Activated CD4-positive, alpha-beta memory T cell treated with anti-CD3 and anti-CD28 coated beads, Interleukin-2, amount 10 ng/mL, durations not matched to agents 7 days and 5 days (primary cell): ENCODE measurements at regions not wholly inside any gene's neighbourhood (a gene's known extent, or its start where the extent isn't known, plus 50 kb on each side); places are given as distances from the start of the nearest gene placed in this dataset.
"Not testable (repeated sequence)": the region's sequence is repeated elsewhere in the genome, so short reads cannot be mapped to it uniquely, and the experiment has no call there.

Experiments used
- CTCF ChIA-PET: fragments of 350-600 bp; sonication (Branson Sonifier 250); formaldehyde crosslinking; loops from one replicate; lab custom pipeline; 2021; ENCODE audit warnings: antibody characterized with exemption, inconsistent platforms; lab: Charles Lee
- POLR2A ChIA-PET: fragments of 350-600 bp; sonication (Branson Sonifier 250); formaldehyde crosslinking; loops from one replicate; lab custom pipeline; 2021; ENCODE audit warnings: antibody characterized with exemption; lab: Charles Lee
- DNase-seq: peaks from one replicate; pipeline ENCODE4 v3.0.0-alpha.2; 2020
- H3K27ac Mint-ChIP-seq: one replicate; pipeline ENCODE4 v1.8.0; 2021; ENCODE audit warnings: mild to moderate bottlenecking, mixed read lengths
- H3K27me3 Mint-ChIP-seq: one replicate; pipeline ENCODE4 v1.8.0; 2021; ENCODE audit warnings: mixed read lengths
- H3K36me3 Mint-ChIP-seq: one replicate; pipeline ENCODE4 v1.8.0; 2021; ENCODE audit warnings: low read depth, mixed read lengths
- H3K4me1 Mint-ChIP-seq: one replicate; pipeline ENCODE4 v1.8.0; 2021; ENCODE audit warnings: mixed read lengths
- H3K4me3 Mint-ChIP-seq: one replicate; pipeline ENCODE4 v1.8.0; 2021; ENCODE audit warnings: mild to moderate bottlenecking, mixed read lengths
- H3K9me3 Mint-ChIP-seq: one replicate; pipeline ENCODE4 v1.8.0; 2021; ENCODE audit warnings: mixed read lengths

DNA sequence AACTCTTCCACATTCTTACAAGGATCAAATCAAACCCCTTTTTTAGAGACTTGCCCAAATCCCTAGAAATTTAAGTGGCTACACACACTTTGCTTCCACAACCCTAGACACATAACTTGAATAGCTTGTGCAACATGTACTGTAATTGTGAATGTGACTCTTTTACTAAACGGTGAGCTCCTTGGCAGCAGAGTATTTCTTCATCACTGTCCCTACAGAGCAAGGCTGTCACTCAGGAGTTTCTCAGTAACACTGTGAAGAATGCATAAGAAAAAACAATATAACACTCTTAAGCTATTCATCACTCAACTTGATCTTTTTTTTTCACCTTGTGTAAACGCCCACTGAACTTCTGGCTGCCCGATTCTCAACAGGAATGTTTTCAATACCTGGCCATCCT is 53.8 kb upstream of the ADAMTS18 start:
- no peaks in the 10 kb centered on the region for H3K4me1 Mint-ChIP-seq
- ChIA-PET POLR2A (no interaction called here), CTCF (no interaction called here)
- DNase-seq: no peak
- peaks cover 2% of the 10 kb centered on the region for H3K9me3 Mint-ChIP-seq
- H3K27me3 Mint-ChIP-seq: no peaks in the 10 kb centered on the region
- H3K36me3 Mint-ChIP-seq: no peaks in the 10 kb centered on the region
- H3K4me3 Mint-ChIP-seq: no peak overlapping the region
- no peak overlapping the region for H3K27ac Mint-ChIP-seq

DNA sequence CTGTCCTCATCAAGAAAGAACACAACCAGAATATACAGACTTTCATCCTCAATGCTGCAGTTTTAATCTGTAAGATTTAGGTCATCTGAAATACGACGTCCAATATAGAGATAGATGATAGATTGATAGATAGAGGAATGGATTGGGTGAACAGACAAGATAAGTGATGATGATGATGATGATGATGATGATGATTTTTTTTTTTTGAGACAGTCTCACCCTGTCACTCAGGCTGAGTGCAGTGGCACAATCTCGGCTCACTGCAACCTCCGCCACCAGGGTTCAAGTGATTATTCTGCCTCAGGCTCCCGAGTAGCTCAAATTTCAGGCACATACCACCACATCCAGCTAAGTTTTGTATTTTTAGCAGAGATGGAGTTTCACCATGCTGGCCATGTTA is 56.3 kb upstream of the ADAMTS18 start:
- Mint-ChIP-seq H3K9me3 (peaks cover under 1% of the 10 kb centered on the region), H3K4me3 (no peak overlapping the region), H3K36me3 (no peaks in the 10 kb centered on the region), H3K4me1 (no peaks in the 10 kb centered on the region), H3K27ac (no peak overlapping the region), H3K27me3 (no peaks in the 10 kb centered on the region)
- ChIA-PET CTCF (no interaction called here), POLR2A (no interaction called here)
- DNase-seq: no peak

- Mint-ChIP-seq H3K36me3 (no peaks in the 10 kb centered on the region), H3K27me3 (no peaks in the 10 kb centered on the region), H3K9me3 (no peaks in the 10 kb centered on the region), H3K27ac (no peak overlapping the region), H3K4me3 (no peak overlapping the region), H3K4me1 (no peaks in the 10 kb centered on the region)
- no peak for DNase-seq
- POLR2A ChIA-PET: no interaction called here
- CTCF ChIA-PET: no interaction called here
These were observed 62.1 kb upstream of the ADAMTS18 start for GRCh38 chr16:77496934-77497333.

GRCh38 chr16:77499373-77500285 is 64.8 kb upstream of the ADAMTS18 start:
- no peak for DNase-seq
- H3K4me1 Mint-ChIP-seq: no peaks in the 10 kb centered on the region
- no peak overlapping the region for H3K27ac Mint-ChIP-seq
- peaks cover 2% of the 10 kb centered on the region for H3K27me3 Mint-ChIP-seq
- CTCF ChIA-PET: no interaction called here
- no peaks in the 10 kb centered on the region for H3K36me3 Mint-ChIP-seq
- POLR2A ChIA-PET: no interaction called here
- H3K4me3 Mint-ChIP-seq: no peak overlapping the region
- no peaks in the 10 kb centered on the region for H3K9me3 Mint-ChIP-seq

DNA sequence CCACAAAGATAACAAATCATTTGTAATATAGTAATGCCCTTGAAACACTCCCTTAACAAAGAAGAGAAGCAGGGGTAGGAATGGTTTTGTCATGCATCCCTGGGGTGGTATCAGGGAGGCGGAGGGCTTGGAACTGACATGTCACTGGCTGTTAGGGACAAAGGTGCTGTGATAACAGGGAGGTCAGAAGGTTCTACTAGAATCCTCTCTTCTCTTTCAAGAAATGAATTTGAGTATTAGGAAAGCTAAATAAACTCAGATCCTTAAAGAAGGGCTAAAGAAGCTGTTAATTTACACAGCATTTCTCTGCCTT is 65.4 kb upstream of the ADAMTS18 start:
- Mint-ChIP-seq H3K36me3 (no peaks in the 10 kb centered on the region), H3K9me3 (no peaks in the 10 kb centered on the region), H3K27ac (no peak overlapping the region), H3K4me1 (no peaks in the 10 kb centered on the region), H3K4me3 (no peak overlapping the region), H3K27me3 (peaks cover 2% of the 10 kb centered on the region)
- CTCF ChIA-PET: no interaction called here
- DNase-seq: no peak
- POLR2A ChIA-PET: no interaction called here

- no peak overlapping the region for H3K4me3 Mint-ChIP-seq
- ChIA-PET CTCF (no interaction called here), POLR2A (no interaction called here)
- peaks cover 2% of the 10 kb centered on the region for H3K27me3 Mint-ChIP-seq
- H3K4me1 Mint-ChIP-seq: no peaks in the 10 kb centered on the region
- no peaks in the 10 kb centered on the region for H3K9me3 Mint-ChIP-seq
- H3K36me3 Mint-ChIP-seq: no peaks in the 10 kb centered on the region
- DNase-seq: no peak
- H3K27ac Mint-ChIP-seq: no peak overlapping the region
These were observed 66.3 kb upstream of the ADAMTS18 start for GRCh38 chr16:77500934-77501664.

DNA sequence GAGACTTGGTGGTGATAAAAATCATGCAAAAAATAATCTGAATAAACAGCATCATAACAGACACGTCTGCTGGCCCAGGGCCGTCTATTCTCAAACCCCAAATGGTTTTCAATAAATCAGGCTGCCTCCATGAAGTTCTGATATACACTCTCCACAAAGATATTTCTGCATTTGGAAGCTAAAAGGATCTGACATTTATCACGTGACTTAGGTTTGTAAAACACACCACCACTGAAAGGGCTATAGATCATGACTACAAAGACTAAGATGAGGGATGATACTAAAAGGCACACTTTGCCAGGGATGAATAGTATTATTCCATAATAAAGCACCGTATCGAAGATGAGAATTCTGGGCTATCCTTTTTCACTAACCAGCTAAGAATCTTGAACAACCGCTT is 67.6 kb upstream of the ADAMTS18 start:
- Mint-ChIP-seq H3K9me3 (no peaks in the 10 kb centered on the region), H3K27ac (no peak overlapping the region), H3K4me1 (no peaks in the 10 kb centered on the region), H3K27me3 (peaks cover 2% of the 10 kb centered on the region), H3K4me3 (no peak overlapping the region), H3K36me3 (no peaks in the 10 kb centered on the region)
- ChIA-PET POLR2A (no interaction called here), CTCF (no interaction called here)
- no peak for DNase-seq

DNA sequence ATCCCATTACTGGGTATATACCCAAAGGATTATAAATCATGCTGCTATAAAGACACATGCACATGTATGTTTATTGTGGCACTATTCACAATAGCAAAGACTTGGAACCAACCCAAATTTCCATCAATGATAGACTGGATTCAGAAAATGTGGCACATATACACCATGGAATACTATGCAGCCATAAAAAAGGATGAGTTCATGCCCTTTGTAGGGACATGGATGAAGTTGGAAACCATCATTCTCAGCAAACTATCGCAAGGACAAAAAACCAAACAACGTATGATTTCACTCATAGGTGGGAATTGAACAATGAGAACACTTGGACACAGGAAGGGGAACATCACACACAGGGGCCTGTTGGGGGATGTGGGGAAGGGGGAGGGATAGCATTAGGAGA is 71.7 kb upstream of the ADAMTS18 start:
- H3K4me3 Mint-ChIP-seq, POLR2A ChIA-PET, CTCF ChIA-PET, H3K4me1 Mint-ChIP-seq, H3K36me3 Mint-ChIP-seq, H3K9me3 Mint-ChIP-seq, DNase-seq, H3K27me3 Mint-ChIP-seq, H3K27ac Mint-ChIP-seq: not testable (repeated sequence)

DNA sequence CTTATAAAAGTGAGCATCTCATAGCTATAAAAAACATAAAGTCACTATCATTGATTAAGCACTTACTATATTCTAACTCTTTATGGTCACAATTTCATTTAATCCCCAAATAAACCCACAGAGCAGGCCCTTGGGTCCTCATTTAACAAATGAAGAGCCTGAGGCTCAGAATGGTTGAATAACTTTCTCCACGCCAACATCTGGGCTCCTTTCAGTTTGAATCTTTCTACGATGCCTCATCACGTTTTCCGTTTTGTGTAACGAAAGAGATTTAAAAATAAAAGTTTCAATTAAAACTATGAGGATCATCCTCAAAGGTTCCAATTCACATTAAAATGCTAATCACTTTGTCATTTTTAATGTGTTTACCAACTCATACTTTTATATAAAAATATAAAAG is 74.2 kb upstream of the ADAMTS18 start:
- ChIA-PET CTCF (no interaction called here), POLR2A (no interaction called here)
- H3K9me3 Mint-ChIP-seq: no peaks in the 10 kb centered on the region
- no peak overlapping the region for H3K27ac Mint-ChIP-seq
- no peaks in the 10 kb centered on the region for H3K4me1 Mint-ChIP-seq
- DNase-seq: no peak
- H3K27me3 Mint-ChIP-seq: peaks cover 5% of the 10 kb centered on the region
- no peaks in the 10 kb centered on the region for H3K36me3 Mint-ChIP-seq
- H3K4me3 Mint-ChIP-seq: no peak overlapping the region

DNA sequence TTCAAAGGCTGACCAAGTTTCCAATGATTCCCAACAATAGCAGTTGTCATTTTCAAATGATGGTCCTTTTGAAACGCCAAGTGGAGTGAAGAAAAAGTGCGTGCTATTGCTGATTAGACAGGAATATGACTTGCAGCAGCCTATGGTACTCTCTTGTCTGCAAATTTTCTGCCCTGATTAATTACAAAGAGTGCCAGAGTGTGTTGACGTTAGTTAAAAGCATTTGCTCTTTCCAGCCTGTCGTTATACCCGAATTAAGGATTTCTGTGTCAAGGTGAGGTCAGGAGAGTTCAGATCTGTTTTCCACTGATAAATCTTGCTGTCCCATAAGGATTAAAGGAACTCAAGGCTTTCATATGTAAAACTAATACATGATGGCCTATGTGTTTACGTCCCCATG is 75.0 kb upstream of the ADAMTS18 start:
- Mint-ChIP-seq H3K4me3 (no peak overlapping the region), H3K36me3 (no peaks in the 10 kb centered on the region), H3K9me3 (no peaks in the 10 kb centered on the region), H3K27me3 (peaks cover 3% of the 10 kb centered on the region), H3K27ac (no peak overlapping the region), H3K4me1 (no peaks in the 10 kb centered on the region)
- POLR2A ChIA-PET: no interaction called here
- DNase-seq: no peak
- CTCF ChIA-PET: no interaction called here

DNA sequence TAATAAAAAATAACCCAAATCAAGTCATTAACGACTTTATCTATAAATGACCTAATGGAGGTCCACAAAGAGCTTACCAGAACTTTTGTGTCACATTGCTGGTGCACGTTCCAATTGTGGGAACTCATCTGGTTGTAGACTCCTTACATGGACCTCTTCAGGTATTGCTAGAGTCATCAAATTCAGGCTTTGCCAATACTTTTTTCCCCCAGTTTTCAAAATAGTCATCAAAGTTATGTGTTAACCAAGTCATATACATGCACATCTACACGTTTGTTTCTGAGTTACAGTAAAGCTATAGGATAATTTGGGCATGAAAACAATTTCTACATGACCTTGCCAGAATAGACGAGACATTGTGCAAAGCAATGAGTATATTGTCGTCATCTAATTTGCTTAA is 76.2 kb upstream of the ADAMTS18 start:
- Mint-ChIP-seq H3K4me3 (no peak overlapping the region), H3K9me3 (no peaks in the 10 kb centered on the region), H3K4me1 (no peaks in the 10 kb centered on the region), H3K27ac (no peak overlapping the region), H3K36me3 (no peaks in the 10 kb centered on the region), H3K27me3 (peaks cover 3% of the 10 kb centered on the region)
- POLR2A ChIA-PET: no interaction called here
- CTCF ChIA-PET: no interaction called here
- DNase-seq: no peak

DNA sequence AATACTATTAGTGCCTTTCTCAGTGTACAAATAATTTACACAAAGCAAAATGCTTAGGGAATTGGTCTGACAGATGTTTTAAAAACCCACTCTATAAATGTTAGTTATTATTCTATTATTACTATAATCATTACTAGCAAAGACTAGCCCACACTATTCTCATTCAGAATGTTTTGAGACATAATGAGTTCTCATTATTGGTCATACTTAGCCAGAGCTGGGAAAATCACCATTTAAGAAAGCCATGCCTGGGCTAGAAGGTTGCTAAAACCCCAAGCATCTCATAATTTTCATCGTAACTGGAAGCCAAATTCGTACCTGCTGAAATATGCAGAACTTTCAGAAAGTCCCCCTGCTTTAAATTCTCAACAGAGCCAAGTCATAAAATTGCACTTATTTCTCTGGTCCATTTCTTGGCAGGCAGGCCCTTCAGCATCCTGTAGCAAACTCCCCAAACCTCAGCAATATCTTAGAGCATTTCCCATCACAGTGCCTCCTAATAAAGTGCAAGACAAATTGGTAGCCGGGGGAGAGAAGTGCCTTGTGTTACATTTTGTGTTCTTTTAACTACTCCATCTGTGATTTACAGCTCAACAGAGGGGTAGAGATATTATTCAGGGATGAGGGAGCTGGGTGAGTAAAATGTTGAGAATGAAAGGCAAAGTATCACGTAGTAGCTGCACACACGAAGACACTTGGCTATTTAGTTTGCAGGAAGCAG is 79.8 kb upstream of the ADAMTS18 start:
- no peaks in the 10 kb centered on the region for H3K4me1 Mint-ChIP-seq
- H3K27me3 Mint-ChIP-seq: peaks cover 3% of the 10 kb centered on the region
- CTCF ChIA-PET: interaction anchor here (0.5 kb wide), 1 partner anchor 412 kb away, joined by 4 read pairs; no protein-coding TSS in a partner anchor
- DNase-seq: no peak
- H3K9me3 Mint-ChIP-seq: no peaks in the 10 kb centered on the region
- POLR2A ChIA-PET: no interaction called here
- H3K27ac Mint-ChIP-seq: no peak overlapping the region
- H3K36me3 Mint-ChIP-seq: no peaks in the 10 kb centered on the region
- H3K4me3 Mint-ChIP-seq: no peak overlapping the region

DNA sequence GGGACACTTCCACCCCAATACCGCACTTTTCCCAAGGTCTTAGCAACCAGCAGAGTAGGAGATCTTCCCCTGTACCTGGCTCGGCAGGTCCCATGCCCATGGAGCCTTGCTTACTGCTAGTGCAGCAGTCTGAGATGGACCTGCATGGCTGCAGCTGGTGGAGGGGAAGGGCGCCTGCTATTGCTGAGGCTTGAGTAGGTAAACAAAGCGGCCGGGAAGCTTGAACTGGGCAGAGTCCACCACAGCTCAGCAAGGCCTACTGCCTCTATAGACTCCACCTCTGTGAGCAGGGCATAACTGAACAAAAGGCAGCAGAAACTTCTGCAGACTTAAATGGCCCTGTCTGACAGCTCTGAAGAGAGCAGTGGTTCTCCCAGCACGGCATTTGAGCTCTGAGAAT is 90.4 kb upstream of the ADAMTS18 start:
- POLR2A ChIA-PET, H3K27me3 Mint-ChIP-seq, CTCF ChIA-PET, DNase-seq, H3K36me3 Mint-ChIP-seq, H3K4me3 Mint-ChIP-seq, H3K27ac Mint-ChIP-seq, H3K9me3 Mint-ChIP-seq, H3K4me1 Mint-ChIP-seq: not testable (repeated sequence)
